Breast epithelium (tissue), 4 donors: ENCODE measurements at regions not wholly inside any gene's neighbourhood (a gene's known extent, or its start where the extent isn't known, plus 50 kb on each side); places are given as distances from the start of the nearest gene placed in this dataset.

Experiments
- DNase-seq, 2 donors: peaks; one replicate each; pipeline ENCODE4 v3.0.0-alpha.2; 2019; ENCODE audit warnings: low spot score in 2 of 2
- H3K27ac ChIP-seq, 2 donors: fragments of 200-600 bp; sonication (generic) in 1 of 2; one replicate each; pipeline ENCODE4 v1.5.1; 2016 to 2019; ENCODE audit warnings: mild to moderate bottlenecking in 1 of 2
- H3K27me3 ChIP-seq, 2 donors: fragments of 200-600 bp; sonication (generic) in 1 of 2; one replicate each; pipeline versions ENCODE4 v1.5.1 to v1.6.0; 2017 to 2019; ENCODE audit warnings: control low read depth in 1 of 2, mild to moderate bottlenecking in 1 of 2
- H3K36me3 ChIP-seq: fragments of 200-600 bp; one replicate; pipeline ENCODE4 v1.5.1; 2019
- H3K4me1 ChIP-seq, 2 donors: fragments of 200-600 bp; sonication (generic); one replicate each; pipeline ENCODE4 v1.5.1; 2016 to 2019; ENCODE audit warnings: control low read depth in 1 of 2
- H3K4me3 ChIP-seq, 3 donors: fragments of 200-600 bp; sonication (generic); 1 replicate in 2 of 3; 2 replicates in 1 of 3; pipeline ENCODE4 v1.5.1; 2016 to 2019; ENCODE audit warnings: mild to moderate bottlenecking in 3 of 3, moderate library complexity in 2 of 3
- H3K9me3 ChIP-seq, 2 donors: fragments of 200-600 bp; sonication (generic) in 1 of 2; one replicate each; pipeline ENCODE4 v1.5.1; 2016 to 2019; ENCODE audit warnings: control low read depth in 1 of 2
- POLR2A ChIP-seq: fragments of 450-650 bp; IDR thresholded peaks from one replicate; pipeline ENCODE4 v1.6.1; 2016; ENCODE audit warnings: antibody characterized with exemption, mild to moderate bottlenecking, moderate library complexity
- POLR2AphosphoS5 ChIP-seq, 3 donors: sonication (generic); formaldehyde crosslinking; IDR thresholded peaks; one replicate each; pipeline ENCODE4 v1.6.1; 2017; ENCODE audit warnings: antibody characterized with exemption in 3 of 3
- intact Hi-C: fragments of 100-400 bp; cut with DNase I; formaldehyde crosslinking; loops from one replicate; pipeline ENCODE4 v1.15.1; 2023; ENCODE audit warnings: low total_unique reads
- TF ChIP-seq, protein P1 (sequence below), 3 donors: fragments of 450-650 bp; IDR thresholded peaks; one replicate each; pipeline ENCODE4 v1.5.1; 2016 to 2017; ENCODE audit warnings: antibody characterized with exemption in 3 of 3, mild to moderate bottlenecking in 3 of 3, moderate library complexity in 3 of 3

DNA sequence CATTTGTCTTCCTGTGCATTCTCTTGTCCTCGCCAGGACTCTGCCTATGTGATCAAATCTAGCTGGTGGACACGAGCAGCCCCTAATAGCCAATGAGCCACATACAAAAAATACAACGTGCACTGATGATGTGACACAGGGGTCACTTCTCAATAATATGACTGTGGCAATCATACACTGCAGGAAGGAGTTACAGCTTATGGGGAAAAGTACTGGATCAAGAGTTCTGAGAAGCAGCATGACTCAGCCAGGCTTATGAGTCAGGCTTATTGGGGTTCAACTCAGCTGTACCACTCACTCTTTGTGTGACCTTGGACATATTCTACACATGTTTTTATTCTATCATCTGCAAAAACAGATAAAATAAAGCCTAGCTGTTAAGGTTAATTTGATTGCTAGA is 889.4 kb upstream of the TENM4 start:
- Histone ChIP-seq H3K27me3 (no peaks in the 10 kb centered on the region), H3K27ac (no peak overlapping the region), H3K36me3 (no peaks in the 10 kb centered on the region), H3K4me1 (no peaks in the 10 kb centered on the region), H3K4me3 (no peak overlapping the region), H3K9me3 (no peaks in the 10 kb centered on the region)
- intact Hi-C loops, result no loop called here
- no peak for DNase-seq
- TF ChIP-seq POLR2AphosphoS5 (IDR thresholded peaks at IDR 0.05), result no peak
- no peak for TF ChIP-seq POLR2A
- TF ChIP-seq, protein P1, sequence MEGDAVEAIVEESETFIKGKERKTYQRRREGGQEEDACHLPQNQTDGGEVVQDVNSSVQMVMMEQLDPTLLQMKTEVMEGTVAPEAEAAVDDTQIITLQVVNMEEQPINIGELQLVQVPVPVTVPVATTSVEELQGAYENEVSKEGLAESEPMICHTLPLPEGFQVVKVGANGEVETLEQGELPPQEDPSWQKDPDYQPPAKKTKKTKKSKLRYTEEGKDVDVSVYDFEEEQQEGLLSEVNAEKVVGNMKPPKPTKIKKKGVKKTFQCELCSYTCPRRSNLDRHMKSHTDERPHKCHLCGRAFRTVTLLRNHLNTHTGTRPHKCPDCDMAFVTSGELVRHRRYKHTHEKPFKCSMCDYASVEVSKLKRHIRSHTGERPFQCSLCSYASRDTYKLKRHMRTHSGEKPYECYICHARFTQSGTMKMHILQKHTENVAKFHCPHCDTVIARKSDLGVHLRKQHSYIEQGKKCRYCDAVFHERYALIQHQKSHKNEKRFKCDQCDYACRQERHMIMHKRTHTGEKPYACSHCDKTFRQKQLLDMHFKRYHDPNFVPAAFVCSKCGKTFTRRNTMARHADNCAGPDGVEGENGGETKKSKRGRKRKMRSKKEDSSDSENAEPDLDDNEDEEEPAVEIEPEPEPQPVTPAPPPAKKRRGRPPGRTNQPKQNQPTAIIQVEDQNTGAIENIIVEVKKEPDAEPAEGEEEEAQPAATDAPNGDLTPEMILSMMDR (IDR thresholded peaks at IDR 0.05), result no peak

DNA sequence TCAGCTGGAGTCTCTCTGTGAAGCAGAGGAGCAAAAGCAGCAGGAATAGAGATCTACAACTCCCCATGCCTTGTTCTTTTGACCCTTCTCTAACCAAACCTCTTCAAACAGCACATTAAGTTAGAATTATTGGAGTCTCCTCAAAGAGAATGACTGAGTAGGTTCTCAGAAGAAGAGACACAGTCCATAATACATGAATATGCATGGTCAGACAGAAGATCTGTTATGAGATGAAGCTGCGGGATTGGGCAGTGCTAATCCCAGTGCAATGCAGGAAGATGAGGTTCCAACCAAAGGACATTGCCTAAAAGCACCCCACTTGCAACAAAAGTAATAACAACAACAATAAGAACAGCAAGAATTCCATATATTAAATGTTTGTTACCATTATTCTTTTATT is 887.9 kb upstream of the TENM4 start:
- Histone ChIP-seq H3K27me3 (no peaks in the 10 kb centered on the region), H3K4me3 (no peak overlapping the region), H3K9me3 (no peaks in the 10 kb centered on the region), H3K36me3 (no peaks in the 10 kb centered on the region), H3K4me1 (no peaks in the 10 kb centered on the region), H3K27ac (no peak overlapping the region)
- TF ChIP-seq, protein P1 (IDR thresholded peaks at IDR 0.05), result no peak
- no peak for TF ChIP-seq POLR2A
- no peak for TF ChIP-seq POLR2AphosphoS5 (IDR thresholded peaks at IDR 0.05)
- intact Hi-C loops, result no loop called here
- DNase-seq, result no peak

DNA sequence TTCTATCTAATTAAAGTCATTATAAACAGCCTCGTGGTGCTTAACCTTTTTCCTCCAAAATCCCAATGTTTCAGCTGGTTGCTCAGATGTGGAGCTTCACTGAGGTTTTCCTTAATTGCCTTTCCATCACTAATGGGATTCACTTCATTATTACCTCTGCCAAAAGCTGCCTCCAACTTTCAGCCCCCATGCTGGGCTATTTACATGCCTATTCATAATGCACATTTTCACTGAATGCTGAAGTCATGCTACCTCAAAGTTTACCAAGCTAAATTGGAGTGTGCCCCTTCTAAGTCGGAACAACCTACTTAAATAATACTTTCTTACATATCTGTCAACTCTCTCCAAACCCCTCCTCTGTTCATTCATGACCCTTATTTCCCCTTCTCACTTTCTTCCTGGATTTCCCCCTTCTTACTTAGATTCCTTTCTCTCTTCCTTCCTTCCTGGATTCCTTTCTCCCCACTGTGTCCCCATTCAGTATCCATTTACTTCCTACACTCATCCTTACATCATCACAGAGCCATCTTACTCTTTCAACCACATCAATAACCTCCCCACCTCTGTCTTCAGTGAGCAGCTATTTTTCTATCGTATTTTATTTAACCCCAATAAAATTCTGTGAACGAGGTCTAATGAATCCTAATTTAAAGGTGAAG is 887.3 kb upstream of the TENM4 start:
- no peak overlapping the region for H3K4me3 ChIP-seq
- no peaks in the 10 kb centered on the region for H3K4me1 ChIP-seq
- intact Hi-C loops, result no loop called here
- H3K27ac ChIP-seq, result no peak overlapping the region
- no peaks in the 10 kb centered on the region for H3K36me3 ChIP-seq
- no peaks in the 10 kb centered on the region for H3K9me3 ChIP-seq
- H3K27me3 ChIP-seq, result no peaks in the 10 kb centered on the region
- DNase-seq, result no peak
- TF ChIP-seq POLR2AphosphoS5 (IDR thresholded peaks at IDR 0.05), result no peak
- TF ChIP-seq, protein P1 (IDR thresholded peaks at IDR 0.05), result no peak
- no peak for TF ChIP-seq POLR2A

DNA sequence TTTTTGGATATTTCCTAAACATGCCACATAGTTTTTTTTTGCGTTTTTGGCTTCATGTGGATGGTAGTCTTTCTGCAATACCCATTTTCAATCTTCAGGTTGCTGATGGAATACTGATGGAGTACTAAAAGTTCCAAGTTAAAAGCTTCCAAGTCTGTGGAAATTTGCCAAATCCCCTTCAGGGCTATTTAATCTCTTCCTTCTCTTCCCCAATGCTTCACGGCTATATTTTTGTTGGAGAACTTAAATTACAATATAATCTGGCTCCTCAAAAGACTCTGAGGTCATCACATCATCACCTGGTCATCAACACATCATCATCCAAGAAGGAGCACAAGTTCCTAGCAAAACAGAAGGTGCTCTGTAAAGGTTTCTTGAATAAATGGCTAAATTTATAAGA is 881.0 kb upstream of the TENM4 start:
- TF ChIP-seq, protein P1 (IDR thresholded peaks at IDR 0.05), result no peak
- TF ChIP-seq POLR2AphosphoS5 (IDR thresholded peaks at IDR 0.05) (no peak), POLR2A (no peak)
- no peaks in the 10 kb centered on the region for H3K36me3 ChIP-seq
- H3K4me3 ChIP-seq, result no peak overlapping the region
- DNase-seq, result no peak
- H3K27me3 ChIP-seq, result no peaks in the 10 kb centered on the region
- no peaks in the 10 kb centered on the region for H3K9me3 ChIP-seq
- H3K4me1 ChIP-seq, result no peaks in the 10 kb centered on the region
- intact Hi-C loops, result no loop called here
- H3K27ac ChIP-seq, result no peak overlapping the region

DNA sequence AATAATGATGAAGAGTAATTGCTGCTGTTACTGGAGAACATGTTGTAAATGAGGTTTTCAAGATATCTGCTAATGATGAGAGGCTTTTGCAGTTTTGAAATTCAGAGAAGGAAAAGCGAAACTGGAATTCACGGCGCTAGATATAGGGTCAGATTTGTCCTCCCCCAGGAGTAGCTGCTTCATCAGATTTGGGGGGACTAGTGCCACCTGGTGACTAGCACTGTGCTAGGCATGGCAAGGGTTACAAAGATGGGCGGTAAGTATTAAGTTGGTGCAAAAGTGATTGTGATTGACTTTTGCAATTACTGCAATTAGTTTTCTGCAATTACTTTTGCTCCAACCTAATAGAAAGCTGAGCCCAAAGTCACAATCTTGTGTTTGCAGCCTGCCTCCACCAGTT is 879.9 kb upstream of the TENM4 start:
- Histone ChIP-seq H3K4me1 (no peaks in the 10 kb centered on the region), H3K27ac (no peak overlapping the region), H3K36me3 (no peaks in the 10 kb centered on the region), H3K9me3 (no peaks in the 10 kb centered on the region), H3K27me3 (no peaks in the 10 kb centered on the region), H3K4me3 (no peak overlapping the region)
- intact Hi-C loops, result no loop called here
- TF ChIP-seq, protein P1 (IDR thresholded peaks at IDR 0.05), result no peak
- TF ChIP-seq POLR2AphosphoS5 (IDR thresholded peaks at IDR 0.05) (no peak), POLR2A (no peak)
- no peak for DNase-seq
